DND-41 (cell line): ENCODE measurements at regions not wholly inside any gene's neighbourhood (a gene's known extent, or its start where the extent isn't known, plus 50 kb on each side); places are given as distances from the start of the nearest gene placed in this dataset.

Experiments
- EZH2 ChIP-seq: IDR thresholded peaks from 3 replicates; pipeline ENCODE4 v1.6.1; 2012; ENCODE audit warnings: borderline replicate concordance, low read depth, mild to moderate bottlenecking, moderate library complexity, low read length, inconsistent platforms; ENCODE audit not compliant: severe bottlenecking
- TF ChIP-seq, protein P1 (sequence below): IDR thresholded peaks from 2 replicates; pipeline ENCODE4 v1.5.1; 2012; ENCODE audit warnings: borderline replicate concordance, low read length, moderate library complexity, mild to moderate bottlenecking; ENCODE audit not compliant: poor library complexity, severe bottlenecking; ENCODE audit errors: extremely low read depth

DNA sequence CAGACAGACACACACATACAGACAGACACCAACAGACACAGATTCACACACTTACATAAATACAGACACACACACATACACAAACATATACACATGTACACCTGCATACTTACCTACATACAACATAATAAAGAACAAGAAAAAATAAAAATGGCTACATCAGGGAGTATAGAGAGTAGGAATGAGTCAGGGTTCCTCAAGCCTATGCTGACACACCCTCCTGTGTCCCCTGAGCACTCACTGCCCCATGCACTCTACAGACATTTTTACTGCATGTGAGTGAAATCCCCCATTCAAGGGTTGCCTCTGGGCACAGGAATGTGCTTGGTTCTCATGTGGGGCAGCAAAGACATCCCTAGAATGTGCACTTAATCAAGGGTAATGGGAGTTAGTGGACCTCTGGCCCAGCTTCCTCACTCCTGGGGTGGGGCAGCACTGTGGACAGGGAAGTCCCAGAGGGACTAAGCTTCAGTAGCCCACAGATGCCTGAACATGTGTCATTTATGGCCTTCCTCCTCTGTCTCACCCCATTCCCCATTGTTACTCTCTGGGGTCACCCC, 185.9 kb upstream of the FOXA2 start:
- TF ChIP-seq, protein P1, sequence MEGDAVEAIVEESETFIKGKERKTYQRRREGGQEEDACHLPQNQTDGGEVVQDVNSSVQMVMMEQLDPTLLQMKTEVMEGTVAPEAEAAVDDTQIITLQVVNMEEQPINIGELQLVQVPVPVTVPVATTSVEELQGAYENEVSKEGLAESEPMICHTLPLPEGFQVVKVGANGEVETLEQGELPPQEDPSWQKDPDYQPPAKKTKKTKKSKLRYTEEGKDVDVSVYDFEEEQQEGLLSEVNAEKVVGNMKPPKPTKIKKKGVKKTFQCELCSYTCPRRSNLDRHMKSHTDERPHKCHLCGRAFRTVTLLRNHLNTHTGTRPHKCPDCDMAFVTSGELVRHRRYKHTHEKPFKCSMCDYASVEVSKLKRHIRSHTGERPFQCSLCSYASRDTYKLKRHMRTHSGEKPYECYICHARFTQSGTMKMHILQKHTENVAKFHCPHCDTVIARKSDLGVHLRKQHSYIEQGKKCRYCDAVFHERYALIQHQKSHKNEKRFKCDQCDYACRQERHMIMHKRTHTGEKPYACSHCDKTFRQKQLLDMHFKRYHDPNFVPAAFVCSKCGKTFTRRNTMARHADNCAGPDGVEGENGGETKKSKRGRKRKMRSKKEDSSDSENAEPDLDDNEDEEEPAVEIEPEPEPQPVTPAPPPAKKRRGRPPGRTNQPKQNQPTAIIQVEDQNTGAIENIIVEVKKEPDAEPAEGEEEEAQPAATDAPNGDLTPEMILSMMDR, result no peak
- TF ChIP-seq EZH2, result no peak
